ENCODE measurements at regions not wholly inside any gene's neighbourhood (a gene's known extent, or its start where the extent isn't known, plus 50 kb on each side); places are given as distances from the start of the nearest gene placed in this dataset.
"Not testable (repeated sequence)": the region's sequence is repeated elsewhere in the genome, so short reads cannot be mapped to it uniquely, and the experiment has no call there.

GRCh38 chr9:31588756-31589155, 795.7 kb upstream of the ACO1 start:
- no peaks in the 10 kb centered on the region for H3K4me1 ChIP-seq (ENCODE audit: control extremely low read depth in 1 of 4, control insufficient read depth in 4 of 4, insufficient read depth in 4 of 4, low read length in 3 of 4)
- DNase-seq = no peak
- H3K27ac ChIP-seq (ENCODE audit: insufficient read depth in 1 of 2, low read depth in 1 of 2, low read length in 2 of 2, poor library complexity in 1 of 2, severe bottlenecking in 2 of 2) = no peak overlapping the region
- CTCF ChIA-PET = no interaction called here
- POLR2A ChIA-PET = no interaction called here
- no peaks in the 10 kb centered on the region for H3K9me3 ChIP-seq (ENCODE audit: control extremely low read depth in 1 of 5, control insufficient read depth in 4 of 5, insufficient read depth in 2 of 5, low read depth in 1 of 5, low read length in 4 of 5)
- H3K27me3 ChIP-seq (replicated peaks in 2 of 5; ENCODE audit: control insufficient read depth in 4 of 5, insufficient read depth in 5 of 5, low read length in 4 of 5) = no peaks in the 10 kb centered on the region
- no peak overlapping the region for H3K4me3 ChIP-seq (ENCODE audit: control insufficient read depth in 1 of 7, extremely low read depth in 1 of 7, insufficient read depth in 4 of 7, low read depth in 2 of 7, low read length in 6 of 7)
- H3K36me3 ChIP-seq (ENCODE audit: control insufficient read depth in 4 of 4, insufficient read depth in 4 of 4, low read length in 3 of 4) = no peaks in the 10 kb centered on the region

- POLR2A ChIA-PET = no interaction called here
- no peaks in the 10 kb centered on the region for H3K9me3 ChIP-seq (ENCODE audit: control extremely low read depth in 1 of 5, control insufficient read depth in 4 of 5, insufficient read depth in 2 of 5, low read depth in 1 of 5, low read length in 4 of 5)
- no CpG with 5 or more reads among the region's 2 CpGs for WGBS (ENCODE audit: insufficient coverage)
- H3K27ac ChIP-seq (ENCODE audit: insufficient read depth in 1 of 2, low read depth in 1 of 2, low read length in 2 of 2, poor library complexity in 1 of 2, severe bottlenecking in 2 of 2) = no peak overlapping the region
- no peaks in the 10 kb centered on the region for H3K4me1 ChIP-seq (ENCODE audit: control extremely low read depth in 1 of 4, control insufficient read depth in 4 of 4, insufficient read depth in 4 of 4, low read length in 3 of 4)
- H3K27me3 ChIP-seq (replicated peaks in 2 of 5; ENCODE audit: control insufficient read depth in 4 of 5, insufficient read depth in 5 of 5, low read length in 4 of 5) = no peaks in the 10 kb centered on the region
- CTCF ChIA-PET = no interaction called here
- DNase-seq = no peak
- no peak overlapping the region for H3K4me3 ChIP-seq (ENCODE audit: control insufficient read depth in 1 of 7, extremely low read depth in 1 of 7, insufficient read depth in 4 of 7, low read depth in 2 of 7, low read length in 6 of 7)
- H3K36me3 ChIP-seq (ENCODE audit: control insufficient read depth in 4 of 4, insufficient read depth in 4 of 4, low read length in 3 of 4) = no peaks in the 10 kb centered on the region
Observed at GRCh38 chr9:31590091-31590490, 794.4 kb upstream of the ACO1 start.

- POLR2A ChIA-PET = interaction anchor here (0.7 kb wide), 1 partner anchor 47 kb away, joined by 7 read pairs; no protein-coding TSS in a partner anchor
- WGBS (ENCODE audit: insufficient coverage) = 67% methylated on average over 1 of the region's 5 CpGs
- DNase-seq; H3K36me3 ChIP-seq (ENCODE audit: control insufficient read depth in 4 of 4, insufficient read depth in 4 of 4, low read length in 3 of 4); CTCF ChIA-PET; H3K9me3 ChIP-seq (ENCODE audit: control extremely low read depth in 1 of 5, control insufficient read depth in 4 of 5, insufficient read depth in 2 of 5, low read depth in 1 of 5, low read length in 4 of 5); H3K4me1 ChIP-seq (ENCODE audit: control extremely low read depth in 1 of 4, control insufficient read depth in 4 of 4, insufficient read depth in 4 of 4, low read length in 3 of 4); H3K27me3 ChIP-seq (replicated peaks in 2 of 5; ENCODE audit: control insufficient read depth in 4 of 5, insufficient read depth in 5 of 5, low read length in 4 of 5); H3K27ac ChIP-seq (ENCODE audit: insufficient read depth in 1 of 2, low read depth in 1 of 2, low read length in 2 of 2, poor library complexity in 1 of 2, severe bottlenecking in 2 of 2); H3K4me3 ChIP-seq (ENCODE audit: control insufficient read depth in 1 of 7, extremely low read depth in 1 of 7, insufficient read depth in 4 of 7, low read depth in 2 of 7, low read length in 6 of 7): not testable (repeated sequence)
Observed at GRCh38 chr9:31597086-31597485, 787.4 kb upstream of the ACO1 start.

- no peak for DNase-seq
- POLR2A ChIA-PET = no interaction called here
Observed at GRCh38 chr9:31597977-31598376, 786.5 kb upstream of the ACO1 start.

GRCh38 chr9:31601666-31602065, 782.8 kb upstream of the ACO1 start:
- H3K4me1 ChIP-seq (ENCODE audit: control extremely low read depth in 1 of 4, control insufficient read depth in 4 of 4, insufficient read depth in 4 of 4, low read length in 3 of 4) = no peaks in the 10 kb centered on the region
- ChIA-PET POLR2A (no interaction called here), CTCF (no interaction called here)
- no peak for DNase-seq
- H3K36me3 ChIP-seq (ENCODE audit: control insufficient read depth in 4 of 4, insufficient read depth in 4 of 4, low read length in 3 of 4) = no peaks in the 10 kb centered on the region
- no peak overlapping the region for H3K4me3 ChIP-seq (ENCODE audit: control insufficient read depth in 1 of 7, extremely low read depth in 1 of 7, insufficient read depth in 4 of 7, low read depth in 2 of 7, low read length in 6 of 7)
- no peaks in the 10 kb centered on the region for H3K27me3 ChIP-seq (replicated peaks in 2 of 5; ENCODE audit: control insufficient read depth in 4 of 5, insufficient read depth in 5 of 5, low read length in 4 of 5)
- H3K9me3 ChIP-seq (ENCODE audit: control extremely low read depth in 1 of 5, control insufficient read depth in 4 of 5, insufficient read depth in 2 of 5, low read depth in 1 of 5, low read length in 4 of 5) = no peaks in the 10 kb centered on the region
- H3K27ac ChIP-seq (ENCODE audit: insufficient read depth in 1 of 2, low read depth in 1 of 2, low read length in 2 of 2, poor library complexity in 1 of 2, severe bottlenecking in 2 of 2) = no peak overlapping the region

More at GRCh38 chr9:31597977-31598376, 786.5 kb upstream of the ACO1 start:
- no peaks in the 10 kb centered on the region for H3K27me3 ChIP-seq (replicated peaks in 2 of 5; ENCODE audit: control insufficient read depth in 4 of 5, insufficient read depth in 5 of 5, low read length in 4 of 5)
- H3K9me3 ChIP-seq (ENCODE audit: control extremely low read depth in 1 of 5, control insufficient read depth in 4 of 5, insufficient read depth in 2 of 5, low read depth in 1 of 5, low read length in 4 of 5) = no peaks in the 10 kb centered on the region
- H3K27ac ChIP-seq (ENCODE audit: insufficient read depth in 1 of 2, low read depth in 1 of 2, low read length in 2 of 2, poor library complexity in 1 of 2, severe bottlenecking in 2 of 2) = no peak overlapping the region
- H3K4me1 ChIP-seq (ENCODE audit: control extremely low read depth in 1 of 4, control insufficient read depth in 4 of 4, insufficient read depth in 4 of 4, low read length in 3 of 4) = no peaks in the 10 kb centered on the region
- CTCF ChIA-PET = interaction anchor here (0.6 kb wide), 1 partner anchor 480 kb away, joined by 3 read pairs; no protein-coding TSS in a partner anchor
- no peak overlapping the region for H3K4me3 ChIP-seq (ENCODE audit: control insufficient read depth in 1 of 7, extremely low read depth in 1 of 7, insufficient read depth in 4 of 7, low read depth in 2 of 7, low read length in 6 of 7)
- H3K36me3 ChIP-seq (ENCODE audit: control insufficient read depth in 4 of 4, insufficient read depth in 4 of 4, low read length in 3 of 4) = no peaks in the 10 kb centered on the region

GRCh38 chr9:31604531-31604930, 779.9 kb upstream of the ACO1 start:
- Histone ChIP-seq H3K4me1 (ENCODE audit: control extremely low read depth in 1 of 4, control insufficient read depth in 4 of 4, insufficient read depth in 4 of 4, low read length in 3 of 4) (no peaks in the 10 kb centered on the region), H3K27ac (ENCODE audit: insufficient read depth in 1 of 2, low read depth in 1 of 2, low read length in 2 of 2, poor library complexity in 1 of 2, severe bottlenecking in 2 of 2) (no peak overlapping the region), H3K4me3 (ENCODE audit: control insufficient read depth in 1 of 7, extremely low read depth in 1 of 7, insufficient read depth in 4 of 7, low read depth in 2 of 7, low read length in 6 of 7) (no peak overlapping the region), H3K36me3 (ENCODE audit: control insufficient read depth in 4 of 4, insufficient read depth in 4 of 4, low read length in 3 of 4) (no peaks in the 10 kb centered on the region), H3K27me3 (replicated peaks in 2 of 5; ENCODE audit: control insufficient read depth in 4 of 5, insufficient read depth in 5 of 5, low read length in 4 of 5) (no peaks in the 10 kb centered on the region), H3K9me3 (ENCODE audit: control extremely low read depth in 1 of 5, control insufficient read depth in 4 of 5, insufficient read depth in 2 of 5, low read depth in 1 of 5, low read length in 4 of 5) (no peaks in the 10 kb centered on the region)
- no peak for DNase-seq
- ChIA-PET CTCF (no interaction called here), POLR2A (no interaction called here)
- no CpG with 5 or more reads among the region's 1 CpG for WGBS (ENCODE audit: insufficient coverage)

- WGBS (ENCODE audit: insufficient coverage) = 100% methylated on average over 2 of the region's 2 CpGs
- Histone ChIP-seq H3K4me3 (ENCODE audit: control insufficient read depth in 1 of 7, extremely low read depth in 1 of 7, insufficient read depth in 4 of 7, low read depth in 2 of 7, low read length in 6 of 7) (no peak overlapping the region), H3K27me3 (replicated peaks in 2 of 5; ENCODE audit: control insufficient read depth in 4 of 5, insufficient read depth in 5 of 5, low read length in 4 of 5) (no peaks in the 10 kb centered on the region), H3K4me1 (ENCODE audit: control extremely low read depth in 1 of 4, control insufficient read depth in 4 of 4, insufficient read depth in 4 of 4, low read length in 3 of 4) (no peaks in the 10 kb centered on the region), H3K36me3 (ENCODE audit: control insufficient read depth in 4 of 4, insufficient read depth in 4 of 4, low read length in 3 of 4) (no peaks in the 10 kb centered on the region), H3K27ac (ENCODE audit: insufficient read depth in 1 of 2, low read depth in 1 of 2, low read length in 2 of 2, poor library complexity in 1 of 2, severe bottlenecking in 2 of 2) (no peak overlapping the region), H3K9me3 (ENCODE audit: control extremely low read depth in 1 of 5, control insufficient read depth in 4 of 5, insufficient read depth in 2 of 5, low read depth in 1 of 5, low read length in 4 of 5) (no peaks in the 10 kb centered on the region)
- no peak for DNase-seq
- POLR2A ChIA-PET = no interaction called here
- CTCF ChIA-PET = no interaction called here
Observed at GRCh38 chr9:31605164-31605563, 779.3 kb upstream of the ACO1 start.

GRCh38 chr9:31606678-31607077, 777.8 kb upstream of the ACO1 start:
- ChIA-PET CTCF (no interaction called here), POLR2A (no interaction called here)
- no peaks in the 10 kb centered on the region for H3K4me1 ChIP-seq (ENCODE audit: control extremely low read depth in 1 of 4, control insufficient read depth in 4 of 4, insufficient read depth in 4 of 4, low read length in 3 of 4)
- H3K4me3 ChIP-seq (ENCODE audit: control insufficient read depth in 1 of 7, extremely low read depth in 1 of 7, insufficient read depth in 4 of 7, low read depth in 2 of 7, low read length in 6 of 7) = no peak overlapping the region
- no peaks in the 10 kb centered on the region for H3K36me3 ChIP-seq (ENCODE audit: control insufficient read depth in 4 of 4, insufficient read depth in 4 of 4, low read length in 3 of 4)
- DNase-seq = no peak
- no peaks in the 10 kb centered on the region for H3K9me3 ChIP-seq (ENCODE audit: control extremely low read depth in 1 of 5, control insufficient read depth in 4 of 5, insufficient read depth in 2 of 5, low read depth in 1 of 5, low read length in 4 of 5)
- 100% methylated on average over 1 of the region's 1 CpG for WGBS (ENCODE audit: insufficient coverage)
- H3K27ac ChIP-seq (ENCODE audit: insufficient read depth in 1 of 2, low read depth in 1 of 2, low read length in 2 of 2, poor library complexity in 1 of 2, severe bottlenecking in 2 of 2) = no peak overlapping the region
- no peaks in the 10 kb centered on the region for H3K27me3 ChIP-seq (replicated peaks in 2 of 5; ENCODE audit: control insufficient read depth in 4 of 5, insufficient read depth in 5 of 5, low read length in 4 of 5)
